Left lung (tissue), 4 donors: ENCODE measurements at regions not wholly inside any gene's neighbourhood (a gene's known extent, or its start where the extent isn't known, plus 50 kb on each side); places are given as distances from the start of the nearest gene placed in this dataset.

ENCODE experiments used
- ATAC-seq: fragments of 200-7000 bp; cut with Tn5 transposase; one replicate; pipeline ENCODE4 v1.9.1; 2020; ENCODE audit warnings: moderate library complexity
- DNase-seq, 4 donors: peaks; one replicate each; pipeline ENCODE4 v3.0.0-alpha.2; 2013 to 2020
- H3K27ac ChIP-seq, 2 donors: fragments of 200-600 bp; sonication (generic) in 1 of 2; one replicate each; pipeline versions ENCODE4 v1.5.0 to v1.8.0; 2020 to 2021
- H3K27me3 ChIP-seq, 2 donors: fragments of 200-600 bp; sonication (generic) in 1 of 2; one replicate each; pipeline versions ENCODE4 v1.5.0 to v1.8.0; 2020 to 2021
- H3K36me3 ChIP-seq, 2 donors: fragments of 200-600 bp; sonication (generic) in 1 of 2; one replicate each; pipeline versions ENCODE4 v1.5.0 to v1.8.0; 2020 to 2021
- H3K4me1 ChIP-seq, 2 donors: fragments of 200-600 bp; one replicate each; pipeline ENCODE4 v1.8.0; 2021
- H3K4me3 ChIP-seq, 2 donors: fragments of 200-600 bp; sonication (generic) in 1 of 2; one replicate each; pipeline versions ENCODE4 v1.5.0 to v1.8.0; 2020 to 2021; ENCODE audit warnings: mild to moderate bottlenecking in 1 of 2
- H3K9me3 ChIP-seq, 2 donors: fragments of 200-600 bp; sonication (generic) in 1 of 2; one replicate each; pipeline versions ENCODE4 v1.5.0 to v1.8.0; 2020 to 2021
- CTCF ChIP-seq, 2 donors: fragments of 200-600 bp; sonication (generic) in 1 of 2; IDR thresholded peaks; one replicate each; pipeline versions ENCODE4 v1.5.0 to v1.8.0; 2021; ENCODE audit warnings: antibody characterized with exemption in 2 of 2
- intact Hi-C, 2 donors: fragments of 100-400 bp; cut with DNase I; formaldehyde crosslinking; loops; one replicate each; pipeline versions ENCODE4 v1.11.2 to v1.14.2; 2022
- donor health status: DM: no; HTN: yes; CAD: no.
- donor health status: DM: no; HTN: no; CAD: no.

- Histone ChIP-seq H3K4me3 (no peak overlapping the region), H3K27me3 (peaks cover 0 to 40% of the 10 kb centered on the region in 2 donors), H3K27ac (no peak overlapping the region), H3K9me3 (no peaks in the 10 kb centered on the region), H3K4me1 (no peaks in the 10 kb centered on the region), H3K36me3 (no peaks in the 10 kb centered on the region)
- ATAC-seq (no peak), DNase-seq (no peak)
- no peak for TF ChIP-seq CTCF (IDR thresholded peaks at IDR 0.05)
- intact Hi-C loops = no loop called here
Measured at GRCh38 chr20:51119914-51120313, 97.0 kb upstream of the KCNG1 start.

GRCh38 chr20:51118985-51119527 is 96.1 kb upstream of the KCNG1 start:
- H3K4me3 ChIP-seq = no peak overlapping the region
- no peaks in the 10 kb centered on the region for H3K36me3 ChIP-seq
- no peak overlapping the region for H3K27ac ChIP-seq
- no peak for TF ChIP-seq CTCF (IDR thresholded peaks at IDR 0.05)
- ATAC-seq = no peak
- intact Hi-C loops = no loop called here
- DNase-seq = no peak
- no peaks in the 10 kb centered on the region for H3K4me1 ChIP-seq
- H3K9me3 ChIP-seq = no peaks in the 10 kb centered on the region
- H3K27me3 ChIP-seq = peaks cover 0 to 40% of the 10 kb centered on the region in 2 donors

- peaks cover 0 to 36% of the 10 kb centered on the region in 2 donors for H3K27me3 ChIP-seq
- no peak overlapping the region for H3K4me3 ChIP-seq
- H3K4me1 ChIP-seq = no peaks in the 10 kb centered on the region
- ATAC-seq (no peak), DNase-seq (no peak)
- TF ChIP-seq CTCF (IDR thresholded peaks at IDR 0.05) = no peak
- no peaks in the 10 kb centered on the region for H3K9me3 ChIP-seq
- no peaks in the 10 kb centered on the region for H3K36me3 ChIP-seq
- intact Hi-C loops = no loop called here
- H3K27ac ChIP-seq = no peak overlapping the region
Measured at GRCh38 chr20:51118216-51118615, 95.3 kb upstream of the KCNG1 start.

- no peak for DNase-seq
- no peaks in the 10 kb centered on the region for H3K4me1 ChIP-seq
- peaks cover 0 to 39% of the 10 kb centered on the region in 2 donors for H3K27me3 ChIP-seq
- H3K36me3 ChIP-seq = no peaks in the 10 kb centered on the region
- intact Hi-C loops = no loop called here
- H3K27ac ChIP-seq = no peak overlapping the region
- no peak overlapping the region for H3K4me3 ChIP-seq
- H3K9me3 ChIP-seq = no peaks in the 10 kb centered on the region
- no peak for ATAC-seq
- no peak for TF ChIP-seq CTCF (IDR thresholded peaks at IDR 0.05)
Measured at GRCh38 chr20:51116765-51117686, 94.1 kb upstream of the KCNG1 start.

GRCh38 chr20:51111290-51111689 is 88.4 kb upstream of the KCNG1 start:
- Histone ChIP-seq H3K4me1 (no peaks in the 10 kb centered on the region), H3K4me3 (no peak overlapping the region), H3K36me3 (no peaks in the 10 kb centered on the region), H3K27ac (no peak overlapping the region), H3K27me3 (peaks cover 0 to 42% of the 10 kb centered on the region in 2 donors), H3K9me3 (no peaks in the 10 kb centered on the region)
- DNase-seq = no peak
- no peak for TF ChIP-seq CTCF (IDR thresholded peaks at IDR 0.05)
- no peak for ATAC-seq
- intact Hi-C loops = no loop called here
